ENCODE measurements at regions not wholly inside any gene's neighbourhood (a gene's known extent, or its start where the extent isn't known, plus 50 kb on each side); places are given as distances from the start of the nearest gene placed in this dataset.
"Not testable (repeated sequence)": the region's sequence is repeated elsewhere in the genome, so short reads cannot be mapped to it uniquely, and the experiment has no call there.

- DNase-seq (ENCODE audit: low spot score), result no peak
These were observed 374.9 kb downstream of the PSAT1 start for GRCh38 chr9:78671785-78672184.

- no peak for DNase-seq (ENCODE audit: low spot score)
These were observed 377.9 kb downstream of the PSAT1 start for GRCh38 chr9:78674874-78675273.

DNA sequence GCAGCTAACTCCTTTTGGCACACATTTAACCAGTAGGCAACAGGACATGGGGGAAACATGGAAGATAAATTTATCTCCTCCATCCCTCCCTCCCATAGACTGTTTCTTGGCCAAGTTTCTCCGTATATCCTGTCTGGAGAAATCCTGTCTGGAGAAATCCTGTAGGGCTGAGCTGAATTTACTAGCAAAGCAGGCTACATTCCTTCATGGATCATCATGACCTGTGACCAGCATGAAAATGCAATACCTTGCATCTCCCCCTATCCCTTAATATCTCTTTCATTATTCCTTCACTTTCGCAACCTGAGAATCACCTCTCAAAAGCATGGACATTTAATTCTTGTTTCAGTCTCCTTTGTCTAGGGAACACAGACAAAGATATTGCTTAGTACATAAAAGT is 379.1 kb downstream of the PSAT1 start:
- no peak for DNase-seq (ENCODE audit: low spot score)

- no peak for DNase-seq (ENCODE audit: low spot score)
These were observed 379.7 kb downstream of the PSAT1 start for GRCh38 chr9:78676623-78677022.

GRCh38 chr9:78677326-78677725 is 380.4 kb downstream of the PSAT1 start:
- DNase-seq (ENCODE audit: low spot score), result no peak

DNA sequence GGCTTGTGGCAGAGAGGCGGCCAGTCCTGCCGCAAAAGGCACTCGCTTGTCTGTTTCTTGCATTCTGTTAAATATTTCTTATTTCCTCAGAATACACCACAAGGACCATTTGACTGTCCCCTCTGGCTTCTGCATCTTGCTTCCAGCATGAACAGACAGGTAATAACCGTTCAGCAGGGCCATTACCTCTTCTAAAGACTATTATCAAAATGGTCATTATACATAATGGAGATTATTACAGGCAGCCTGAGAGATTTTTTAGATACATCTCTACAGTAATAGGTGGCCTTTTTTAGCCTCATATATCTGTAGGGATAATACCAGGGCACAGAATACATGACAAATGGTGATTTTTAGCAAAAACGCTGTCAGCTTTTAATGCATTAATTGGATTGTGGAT is 382.0 kb downstream of the PSAT1 start:
- DNase-seq (ENCODE audit: low spot score), result no peak

DNA sequence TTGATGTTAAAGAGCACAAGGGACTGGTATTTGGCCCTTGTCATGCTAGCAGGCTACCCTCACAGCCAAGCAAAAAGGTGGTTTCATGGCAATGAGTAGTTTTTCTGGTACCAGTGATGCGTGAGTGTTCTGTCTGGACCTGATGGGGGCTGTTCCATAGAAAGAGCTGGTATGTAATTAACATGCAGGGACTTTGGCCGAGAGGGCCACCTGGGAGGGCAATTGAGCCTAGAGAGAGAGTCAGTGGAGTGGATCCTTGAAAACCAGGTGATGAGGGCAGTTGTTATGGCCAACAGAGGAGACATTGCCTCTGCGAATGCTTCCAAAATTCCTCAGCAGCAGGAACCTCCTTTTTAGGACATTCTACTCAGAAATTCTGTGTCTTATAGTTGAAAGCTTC is 383.3 kb downstream of the PSAT1 start:
- no peak for DNase-seq (ENCODE audit: low spot score)

DNA sequence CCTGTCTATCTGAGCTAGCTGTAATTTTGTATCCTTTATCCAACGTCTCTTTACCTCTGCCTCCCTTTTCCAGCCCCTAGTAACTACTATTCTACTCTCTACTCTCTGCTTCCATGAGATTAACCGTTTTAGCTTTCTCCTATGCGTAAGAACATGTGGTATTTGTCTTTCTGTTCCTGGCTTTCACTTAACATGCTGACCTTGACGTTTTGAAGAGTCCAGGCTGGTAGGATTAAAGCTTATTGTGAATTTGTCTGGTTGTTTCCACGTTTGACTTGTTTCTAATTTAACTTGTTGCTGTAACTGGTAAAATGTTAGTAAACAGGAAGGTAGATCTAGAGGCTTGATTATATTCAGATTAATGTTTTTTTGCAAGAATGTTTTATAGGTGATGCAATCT is 385.3 kb downstream of the PSAT1 start:
- DNase-seq (ENCODE audit: low spot score), result no peak

- DNase-seq (ENCODE audit: low spot score), result no peak
These were observed 388.5 kb downstream of the PSAT1 start for GRCh38 chr9:78685471-78685870.

DNA sequence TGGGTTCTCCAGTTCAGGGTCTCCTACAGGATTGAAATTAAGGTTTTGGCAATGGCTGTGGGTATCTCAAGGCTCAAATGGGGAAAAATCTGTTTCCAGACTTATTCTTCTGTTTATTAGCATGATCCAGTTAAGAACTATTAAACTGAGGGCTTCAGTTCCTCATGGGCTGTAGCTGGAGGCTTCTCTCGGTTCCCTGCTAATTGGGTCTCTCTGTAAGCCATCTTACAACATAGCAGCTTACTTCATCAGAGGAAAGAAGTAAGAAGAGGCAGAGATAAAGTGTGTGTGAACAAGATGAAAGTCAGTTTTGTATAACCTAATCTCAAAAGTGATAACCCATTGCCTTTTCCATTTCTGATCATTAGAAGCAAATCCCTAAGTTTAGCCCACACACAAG is 391.9 kb downstream of the PSAT1 start:
- DNase-seq (ENCODE audit: low spot score), result no peak

GRCh38 chr9:78691542-78691941 is 394.6 kb downstream of the PSAT1 start:
- DNase-seq (ENCODE audit: low spot score), result no peak

DNA sequence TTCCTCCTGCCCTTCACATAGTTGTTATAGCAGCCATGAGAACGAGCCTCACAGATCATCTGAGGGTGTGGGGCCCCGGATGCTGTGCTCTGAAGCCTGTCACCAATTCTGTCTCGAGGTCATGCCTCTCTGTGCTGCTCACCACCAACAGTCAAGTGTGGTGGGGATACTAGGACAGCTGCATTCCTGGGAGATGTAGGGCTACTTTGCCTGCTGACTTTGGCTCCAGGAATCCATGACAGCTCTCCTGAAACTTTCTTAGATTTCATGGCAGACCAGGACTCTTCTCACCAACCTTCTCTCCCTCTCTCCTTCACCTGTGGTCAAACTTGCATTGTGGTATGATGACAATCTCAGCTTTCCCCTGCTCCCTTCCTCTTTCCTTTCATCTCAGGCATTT is 395.9 kb downstream of the PSAT1 start:
- DNase-seq (ENCODE audit: low spot score), result no peak

DNA sequence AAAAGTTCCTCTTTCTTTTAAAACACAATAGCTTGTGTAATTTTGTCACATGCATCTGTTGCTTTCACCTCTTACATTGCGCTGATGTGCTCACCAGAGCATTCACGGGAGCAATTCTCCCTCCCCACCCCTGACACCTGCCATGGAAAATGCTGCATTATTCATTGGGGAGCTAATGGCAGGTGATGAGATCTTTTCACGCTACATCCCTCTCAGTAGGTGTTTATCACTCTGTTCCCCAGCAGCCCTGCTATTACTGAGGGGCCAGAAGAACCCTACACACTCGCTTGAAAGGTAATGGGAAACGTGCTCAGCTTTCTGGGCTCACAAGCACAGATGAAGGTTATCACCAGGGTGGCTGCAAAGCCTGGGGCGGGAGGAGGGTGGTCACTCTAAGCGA is 398.0 kb downstream of the PSAT1 start:
- DNase-seq (ENCODE audit: low spot score), result no peak

- no peak for DNase-seq (ENCODE audit: low spot score)
These were observed 398.6 kb downstream of the PSAT1 start for GRCh38 chr9:78695519-78695918.

DNA sequence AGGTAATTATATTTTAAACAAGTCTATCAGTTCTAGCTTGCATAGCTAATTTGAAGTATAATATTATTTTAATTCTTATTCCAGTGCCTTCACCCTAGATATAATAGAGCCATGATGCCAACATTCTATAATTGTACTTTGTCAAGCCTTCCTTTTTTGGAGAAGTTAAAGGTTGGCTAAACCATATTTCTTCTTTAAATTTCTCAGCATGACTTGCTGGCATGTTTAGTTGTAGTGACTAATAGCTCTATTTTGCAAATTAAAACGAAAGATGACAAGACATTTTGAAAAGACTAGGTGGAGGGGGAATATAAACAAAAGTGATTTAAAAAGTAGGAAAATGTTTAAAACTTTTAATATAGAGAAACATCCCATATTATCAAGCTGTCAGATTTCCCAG is 400.7 kb downstream of the PSAT1 start:
- no peak for DNase-seq (ENCODE audit: low spot score)

DNA sequence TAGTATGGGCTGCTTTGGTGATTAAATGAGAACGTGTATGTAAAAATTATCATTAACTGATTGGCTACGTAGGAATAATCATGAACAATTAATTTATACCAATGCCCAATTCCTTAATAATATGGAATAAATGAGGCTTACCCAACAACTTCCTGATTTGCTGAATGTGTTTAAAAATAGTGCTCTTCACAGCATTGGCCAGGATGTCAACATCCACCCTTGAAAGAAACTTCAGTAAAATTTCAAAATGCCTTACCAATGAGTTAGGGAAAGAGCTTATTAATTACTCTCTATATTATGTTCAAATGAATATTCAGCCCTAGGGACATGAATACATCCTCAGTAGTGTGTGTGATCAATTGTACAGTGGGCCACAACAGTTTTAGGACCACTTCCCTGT is 401.4 kb downstream of the PSAT1 start:
- DNase-seq (ENCODE audit: low spot score), result no peak

DNA sequence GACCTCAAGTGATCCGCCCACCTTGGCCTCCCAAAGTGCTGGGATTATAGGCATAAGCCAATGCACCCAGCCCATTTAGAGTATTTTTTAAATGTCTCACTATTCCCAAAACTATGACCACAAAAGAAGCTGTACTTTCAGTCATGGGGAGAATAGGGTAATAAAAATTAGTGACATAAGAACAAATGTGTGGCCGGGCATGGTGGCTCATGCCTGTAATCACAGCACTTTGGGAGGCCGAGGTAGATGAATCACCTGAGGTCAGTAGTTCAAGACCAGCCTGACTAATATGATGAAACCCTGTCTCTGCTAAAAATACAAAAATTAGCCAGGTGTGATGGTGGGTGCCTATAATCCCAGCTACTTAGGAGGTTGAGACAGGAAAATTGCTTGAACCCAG is 402.3 kb downstream of the PSAT1 start:
- DNase-seq (ENCODE audit: low spot score), result not testable (repeated sequence)

GRCh38 chr9:78704153-78704552 is 407.2 kb downstream of the PSAT1 start:
- DNase-seq (ENCODE audit: low spot score), result not testable (repeated sequence)

DNA sequence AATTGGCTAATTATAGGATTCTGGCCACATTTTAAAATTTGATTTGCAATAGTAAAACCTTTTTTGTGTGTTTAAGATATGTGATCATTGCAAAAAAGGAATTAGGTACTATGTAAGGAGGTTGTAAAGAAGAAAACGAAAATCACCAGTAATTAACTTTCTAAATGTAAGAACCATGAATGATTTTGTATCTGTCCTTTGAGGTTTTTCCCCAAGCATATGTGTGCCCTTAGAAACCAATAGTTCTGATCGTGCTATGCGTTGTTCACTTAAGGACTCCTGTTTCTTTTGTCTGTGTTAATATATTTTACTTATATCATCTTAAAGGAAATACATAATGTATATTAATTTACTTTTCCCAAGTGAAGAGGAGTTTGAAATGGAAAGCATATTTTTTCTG is 410.2 kb downstream of the PSAT1 start:
- DNase-seq (ENCODE audit: low spot score), result no peak

- DNase-seq (ENCODE audit: low spot score), result no peak
These were observed 410.6 kb downstream of the PSAT1 start for GRCh38 chr9:78707481-78707991.

- DNase-seq (ENCODE audit: low spot score), result no peak
These were observed 416.1 kb downstream of the PSAT1 start for GRCh38 chr9:78712903-78713613.

DNA sequence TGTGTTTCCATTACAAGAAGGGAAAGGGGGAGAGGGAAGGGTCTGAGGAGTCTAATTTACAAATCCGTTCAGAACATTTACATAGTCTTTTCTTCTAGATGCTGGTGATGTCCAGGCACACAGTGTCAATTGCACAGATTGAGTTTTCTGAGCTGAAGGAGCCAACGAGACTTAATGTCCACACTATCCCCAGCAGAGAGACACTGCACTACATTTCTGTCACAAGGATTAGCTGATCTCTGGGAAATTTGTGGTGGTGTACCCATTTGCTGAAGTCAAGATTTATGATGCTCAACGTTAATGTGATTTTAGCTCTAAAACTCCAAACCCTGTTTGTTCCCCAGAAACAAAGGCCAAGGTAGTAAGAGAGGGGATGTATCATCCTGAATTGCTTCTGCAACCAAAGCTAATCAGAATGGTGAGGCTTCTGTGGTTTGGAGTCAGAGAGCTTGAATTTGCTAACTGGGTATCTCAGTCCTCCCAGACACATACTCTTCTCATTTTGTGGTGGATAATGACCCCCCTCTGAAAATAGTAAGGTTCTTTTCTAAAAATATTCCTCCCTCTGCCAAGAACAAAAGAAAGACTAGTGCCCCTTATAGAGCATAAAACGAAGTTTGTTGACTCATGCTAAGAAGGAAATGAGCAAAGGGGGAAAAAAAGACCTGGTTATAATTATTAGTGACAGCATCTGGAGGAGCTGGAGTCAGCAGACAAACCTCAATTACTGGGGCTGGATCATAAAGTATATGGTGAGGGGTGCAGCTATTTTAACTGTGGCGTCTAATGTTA is 416.9 kb downstream of the PSAT1 start:
- no peak for DNase-seq (ENCODE audit: low spot score)

- no peak for DNase-seq (ENCODE audit: low spot score)
These were observed 417.7 kb downstream of the PSAT1 start for GRCh38 chr9:78714576-78714975.

DNA sequence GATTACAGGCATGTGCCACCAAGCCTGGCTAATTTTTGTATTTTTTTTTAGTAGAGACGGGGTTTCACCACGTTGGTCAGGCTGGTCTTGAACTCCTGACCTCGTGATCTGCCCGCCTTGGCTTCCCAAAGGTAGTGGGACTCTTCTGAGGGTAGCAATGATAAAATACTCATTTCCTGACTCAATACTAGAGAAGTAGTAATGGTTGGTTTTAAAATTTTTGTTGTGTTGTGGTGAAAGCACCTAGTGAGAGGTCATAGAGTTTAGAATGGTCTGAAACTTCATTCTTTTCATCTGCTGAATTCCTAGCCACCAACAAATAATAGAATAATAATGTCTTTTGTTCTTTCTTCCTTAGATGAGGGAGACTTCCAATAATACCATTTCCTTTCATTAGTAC is 422.1 kb downstream of the PSAT1 start:
- not testable (repeated sequence) for DNase-seq (ENCODE audit: low spot score)

Data from CD4-positive, alpha-beta T cell treated with Interleukin-6 at 100 ng/mL for 8 hours (primary cell).